Peyer's patch (tissue), 4 donors: ENCODE measurements at regions not wholly inside any gene's neighbourhood (a gene's known extent, or its start where the extent isn't known, plus 50 kb on each side); places are given as distances from the start of the nearest gene placed in this dataset.

Experiments
- DNase-seq, 3 donors: peaks; one replicate each; pipeline ENCODE4 v3.0.0-alpha.2; 2017 to 2019
- H3K27ac ChIP-seq, 4 donors: fragments of 200-600 bp; sonication (generic); one replicate each; pipeline ENCODE4 v1.5.1; 2016 to 2019
- H3K27me3 ChIP-seq, 2 donors: fragments of 200-600 bp; sonication (generic); one replicate each; pipeline ENCODE4 v1.5.1; 2019
- H3K36me3 ChIP-seq, 3 donors: fragments of 200-600 bp; sonication (generic); one replicate each; pipeline ENCODE4 v1.5.1; 2016 to 2019
- H3K4me1 ChIP-seq, 4 donors: fragments of 200-600 bp; sonication (generic); one replicate each; pipeline ENCODE4 v1.5.1; 2016 to 2019
- H3K4me3 ChIP-seq, 4 donors: fragments of 200-600 bp; sonication (generic); 1 replicate in 3 of 4; 2 replicates in 1 of 4; pipeline ENCODE4 v1.5.1; 2016 to 2019; ENCODE audit warnings: mild to moderate bottlenecking in 1 of 4
- H3K9me3 ChIP-seq, 4 donors: fragments of 200-600 bp; sonication (generic); one replicate each; pipeline ENCODE4 v1.5.1; 2016 to 2019; ENCODE audit warnings: mild to moderate bottlenecking in 1 of 4
- POLR2A ChIP-seq, 2 donors: fragments of 450-650 bp; IDR thresholded peaks; one replicate each; pipeline ENCODE4 v1.5.1; 2017; ENCODE audit warnings: antibody characterized with exemption in 2 of 2, mild to moderate bottlenecking in 2 of 2, moderate library complexity in 2 of 2
- TF ChIP-seq, protein P1 (sequence below), 6 experiments: fragments of 450-650 bp in 4 of 6; fragments of 200-600 bp in 2 of 6; sonication (generic) in 1 of 6; IDR thresholded peaks; one replicate each; pipeline ENCODE4 v1.5.1; 2017 to 2019; ENCODE audit warnings: antibody characterized with exemption in 6 of 6, mild to moderate bottlenecking in 3 of 6, moderate library complexity in 1 of 6

DNA sequence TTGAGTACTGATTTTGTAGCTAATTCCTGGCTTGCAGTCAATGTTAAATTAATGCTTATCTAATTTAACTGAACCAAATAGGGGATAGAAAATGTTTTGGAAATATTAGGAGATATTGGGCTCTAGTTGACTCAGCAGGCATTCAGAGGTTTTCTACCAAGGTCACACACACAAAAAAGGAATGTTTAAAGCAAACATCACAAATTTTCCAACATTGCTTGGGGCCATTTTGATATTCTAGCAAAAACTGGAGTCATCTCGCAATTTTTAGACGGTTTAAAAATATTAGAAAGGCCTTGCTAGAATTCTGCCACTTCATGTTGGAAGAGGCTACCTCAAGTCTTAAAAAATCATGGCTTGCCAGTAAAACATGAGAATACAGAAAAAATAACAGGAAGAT, 2082.1 kb upstream of the RAG2 start:
- H3K9me3 ChIP-seq, result no peaks in the 10 kb centered on the region
- no peak overlapping the region for H3K4me3 ChIP-seq
- H3K36me3 ChIP-seq, result no peaks in the 10 kb centered on the region
- H3K4me1 ChIP-seq, result no peaks in the 10 kb centered on the region
- no peaks in the 10 kb centered on the region for H3K27me3 ChIP-seq
- no peak for DNase-seq
- H3K27ac ChIP-seq, result no peak overlapping the region
- TF ChIP-seq, protein P1, sequence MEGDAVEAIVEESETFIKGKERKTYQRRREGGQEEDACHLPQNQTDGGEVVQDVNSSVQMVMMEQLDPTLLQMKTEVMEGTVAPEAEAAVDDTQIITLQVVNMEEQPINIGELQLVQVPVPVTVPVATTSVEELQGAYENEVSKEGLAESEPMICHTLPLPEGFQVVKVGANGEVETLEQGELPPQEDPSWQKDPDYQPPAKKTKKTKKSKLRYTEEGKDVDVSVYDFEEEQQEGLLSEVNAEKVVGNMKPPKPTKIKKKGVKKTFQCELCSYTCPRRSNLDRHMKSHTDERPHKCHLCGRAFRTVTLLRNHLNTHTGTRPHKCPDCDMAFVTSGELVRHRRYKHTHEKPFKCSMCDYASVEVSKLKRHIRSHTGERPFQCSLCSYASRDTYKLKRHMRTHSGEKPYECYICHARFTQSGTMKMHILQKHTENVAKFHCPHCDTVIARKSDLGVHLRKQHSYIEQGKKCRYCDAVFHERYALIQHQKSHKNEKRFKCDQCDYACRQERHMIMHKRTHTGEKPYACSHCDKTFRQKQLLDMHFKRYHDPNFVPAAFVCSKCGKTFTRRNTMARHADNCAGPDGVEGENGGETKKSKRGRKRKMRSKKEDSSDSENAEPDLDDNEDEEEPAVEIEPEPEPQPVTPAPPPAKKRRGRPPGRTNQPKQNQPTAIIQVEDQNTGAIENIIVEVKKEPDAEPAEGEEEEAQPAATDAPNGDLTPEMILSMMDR (IDR thresholded peaks at IDR 0.05), result no peak
- TF ChIP-seq POLR2A (IDR thresholded peaks at IDR 0.05), result no peak

DNA sequence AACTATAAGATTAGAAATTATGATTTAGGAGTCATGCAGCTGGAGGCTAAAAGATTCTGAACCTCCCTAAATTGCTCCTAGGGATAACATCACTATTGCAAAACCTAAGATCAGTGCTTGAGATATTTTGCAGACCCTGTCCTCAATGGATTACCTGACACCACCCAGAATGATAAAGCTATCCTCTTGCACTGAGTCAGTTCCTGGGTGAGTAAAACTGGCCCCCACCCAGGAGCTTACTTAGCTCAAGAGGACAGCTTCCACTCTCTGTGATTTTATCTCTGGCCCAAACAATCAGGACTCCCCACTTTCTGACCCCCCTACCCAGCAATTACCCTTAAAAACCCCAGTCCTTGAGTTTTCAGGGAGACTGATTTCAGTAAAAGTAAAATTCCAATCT, 2074.4 kb upstream of the RAG2 start:
- H3K9me3 ChIP-seq, result no peaks in the 10 kb centered on the region
- H3K27me3 ChIP-seq, result no peaks in the 10 kb centered on the region
- DNase-seq, result no peak
- H3K4me1 ChIP-seq, result no peaks in the 10 kb centered on the region
- H3K36me3 ChIP-seq, result no peaks in the 10 kb centered on the region
- H3K4me3 ChIP-seq, result no peak overlapping the region
- no peak for TF ChIP-seq POLR2A (IDR thresholded peaks at IDR 0.05)
- TF ChIP-seq, protein P1 (IDR thresholded peaks at IDR 0.05), result no peak
- H3K27ac ChIP-seq, result no peak overlapping the region

DNA sequence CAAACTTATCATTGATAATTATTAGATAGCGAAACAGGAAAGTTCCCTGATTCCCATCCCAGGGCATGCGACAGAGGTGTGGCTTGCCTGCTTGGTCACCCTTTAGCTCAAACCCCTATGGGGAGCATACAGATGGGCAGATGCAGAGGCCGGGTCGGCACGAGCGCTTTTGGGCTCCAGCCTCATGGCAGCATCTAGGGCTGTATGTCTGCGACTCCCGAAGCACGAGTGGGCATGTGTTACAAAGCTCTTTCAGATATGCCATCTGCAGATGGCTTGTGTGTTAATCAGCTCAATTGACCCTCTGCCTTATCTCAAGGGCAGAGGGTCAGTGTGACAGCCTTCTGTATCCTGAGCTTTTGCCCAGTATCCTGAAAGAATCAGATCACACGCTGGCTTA, 2069.3 kb upstream of the RAG2 start:
- Histone ChIP-seq H3K27ac (no peak overlapping the region), H3K4me1 (no peaks in the 10 kb centered on the region), H3K36me3 (no peaks in the 10 kb centered on the region), H3K4me3 (no peak overlapping the region), H3K9me3 (no peaks in the 10 kb centered on the region), H3K27me3 (no peaks in the 10 kb centered on the region)
- TF ChIP-seq, protein P1 (IDR thresholded peaks at IDR 0.05), result no peak
- no peak for TF ChIP-seq POLR2A (IDR thresholded peaks at IDR 0.05)
- no peak for DNase-seq

DNA sequence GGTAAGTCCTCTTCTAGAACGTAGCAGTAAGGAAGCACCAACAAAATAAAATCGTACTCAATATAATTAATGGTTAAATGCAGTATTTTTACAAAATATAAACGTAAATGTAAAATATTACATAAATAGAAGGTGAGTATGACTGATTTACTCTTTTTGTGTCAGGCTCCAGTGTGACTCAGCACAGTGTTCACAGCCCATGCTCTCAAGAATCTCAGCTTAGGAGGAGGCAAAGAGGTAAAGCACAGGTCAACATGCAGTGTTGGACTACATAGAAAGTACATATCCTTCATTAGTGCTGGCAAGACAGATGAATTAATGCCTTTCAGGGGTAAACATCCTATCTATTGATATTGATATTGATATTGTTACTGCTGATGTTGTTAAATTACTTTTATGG, 2050.6 kb upstream of the RAG2 start:
- no peaks in the 10 kb centered on the region for H3K4me1 ChIP-seq
- no peaks in the 10 kb centered on the region for H3K27me3 ChIP-seq
- TF ChIP-seq POLR2A (IDR thresholded peaks at IDR 0.05), result no peak
- TF ChIP-seq, protein P1 (IDR thresholded peaks at IDR 0.05), result no peak
- H3K36me3 ChIP-seq, result no peaks in the 10 kb centered on the region
- no peak for DNase-seq
- no peak overlapping the region for H3K27ac ChIP-seq
- H3K4me3 ChIP-seq, result no peak overlapping the region
- H3K9me3 ChIP-seq, result no peaks in the 10 kb centered on the region

DNA sequence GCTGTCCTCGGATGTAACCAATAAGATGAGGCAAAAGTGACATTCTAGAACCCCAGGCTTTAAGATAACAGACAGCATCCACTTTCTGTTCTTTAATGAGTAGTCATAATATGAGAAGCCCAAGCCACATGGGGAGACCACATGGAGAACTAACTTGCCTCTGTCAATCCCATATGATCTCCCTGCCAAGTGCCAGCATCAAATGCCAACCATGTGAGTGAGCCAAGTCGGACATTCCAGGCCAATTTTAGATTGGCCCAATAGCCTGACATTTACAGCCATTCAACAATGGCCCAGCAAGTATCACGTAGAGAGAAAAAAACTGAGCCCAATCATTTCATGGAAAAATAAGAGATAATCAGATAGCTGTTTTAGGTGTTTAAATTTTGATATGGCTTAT, 2048.3 kb upstream of the RAG2 start:
- no peak overlapping the region for H3K4me3 ChIP-seq
- no peaks in the 10 kb centered on the region for H3K27me3 ChIP-seq
- no peak for TF ChIP-seq POLR2A (IDR thresholded peaks at IDR 0.05)
- TF ChIP-seq, protein P1 (IDR thresholded peaks at IDR 0.05), result no peak
- no peak for DNase-seq
- no peak overlapping the region for H3K27ac ChIP-seq
- H3K9me3 ChIP-seq, result no peaks in the 10 kb centered on the region
- no peaks in the 10 kb centered on the region for H3K36me3 ChIP-seq
- no peaks in the 10 kb centered on the region for H3K4me1 ChIP-seq

DNA sequence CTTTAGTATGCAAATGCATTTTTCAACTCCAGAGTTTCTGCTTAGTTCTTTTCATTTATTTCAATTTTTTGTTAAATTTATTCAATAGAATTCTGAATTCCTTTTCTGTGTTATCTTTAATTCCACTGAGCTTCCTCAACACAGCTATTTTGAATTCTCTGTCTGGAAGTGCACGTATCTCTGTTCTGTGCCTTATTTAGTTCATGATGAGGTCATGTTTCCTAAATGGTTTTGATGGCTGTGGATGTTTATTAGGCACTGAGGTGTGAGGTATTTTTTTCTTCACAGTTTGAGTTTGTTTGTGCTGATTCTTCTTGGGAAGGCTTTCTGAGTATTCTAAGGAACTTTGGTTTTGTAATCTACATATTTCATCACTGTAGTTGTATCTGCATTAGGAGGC, 2042.8 kb upstream of the RAG2 start:
- no peak overlapping the region for H3K27ac ChIP-seq
- no peak for DNase-seq
- H3K36me3 ChIP-seq, result no peaks in the 10 kb centered on the region
- no peaks in the 10 kb centered on the region for H3K4me1 ChIP-seq
- no peaks in the 10 kb centered on the region for H3K9me3 ChIP-seq
- no peak overlapping the region for H3K4me3 ChIP-seq
- H3K27me3 ChIP-seq, result no peaks in the 10 kb centered on the region
- TF ChIP-seq, protein P1 (IDR thresholded peaks at IDR 0.05), result no peak
- no peak for TF ChIP-seq POLR2A (IDR thresholded peaks at IDR 0.05)
